Neuronal stem cell (in vitro differentiated cells): ENCODE measurements at regions not wholly inside any gene's neighbourhood (a gene's known extent, or its start where the extent isn't known, plus 50 kb on each side); places are given as distances from the start of the nearest gene placed in this dataset.
A peak's percentile ranks its signal among the peaks of the same experiment; 100 is the strongest.

ENCODE experiments used
- DNase-seq: peaks from one replicate; pipeline ENCODE4 v3.0.0-alpha.2; 2013; ENCODE audit warnings: low spot score
- H2AFZ ChIP-seq: one replicate; pipeline ENCODE4 v1.6.1; 2013; ENCODE audit warnings: mild to moderate bottlenecking, low read length, inconsistent platforms
- H2AK5ac ChIP-seq: 2 replicates; pipeline ENCODE4 v1.6.1; 2013; ENCODE audit warnings: low read depth, mild to moderate bottlenecking, inconsistent platforms, low read length, moderate library complexity, mixed read lengths
- H2BK120ac ChIP-seq: 2 replicates; pipeline ENCODE4 v1.6.1; 2013; ENCODE audit warnings: low read depth, mild to moderate bottlenecking, inconsistent platforms, low read length, moderate library complexity, mixed read lengths
- H2BK12ac ChIP-seq: one replicate; pipeline ENCODE4 v1.6.1; 2013; ENCODE audit warnings: low read length, inconsistent platforms
- H2BK15ac ChIP-seq: 2 replicates; pipeline ENCODE4 v1.6.1; 2013; ENCODE audit warnings: mild to moderate bottlenecking, low read length, inconsistent platforms, mixed read lengths
- H2BK5ac ChIP-seq: one replicate; pipeline ENCODE4 v1.6.1; 2013; ENCODE audit warnings: inconsistent platforms, mild to moderate bottlenecking, low read length, moderate library complexity
- H3K14ac ChIP-seq: one replicate; pipeline ENCODE4 v1.6.1; 2013; ENCODE audit warnings: low read length, inconsistent platforms
- H3K18ac ChIP-seq: 2 replicates; pipeline ENCODE4 v1.6.1; 2013; ENCODE audit warnings: low read length, inconsistent platforms
- H3K23ac ChIP-seq: 2 replicates; pipeline ENCODE4 v1.6.1; 2013; ENCODE audit warnings: low read depth, mild to moderate bottlenecking, mixed read lengths, low read length, inconsistent platforms; ENCODE audit not compliant: poor library complexity
- H3K27ac ChIP-seq: replicated peaks from 3 replicates; pipeline ENCODE4 v1.5.1; 2013; ENCODE audit warnings: low read length, inconsistent platforms
- H3K27me3 ChIP-seq, 3 experiments: 2 replicates each; pipeline ENCODE4 v1.6.1; 2013; ENCODE audit warnings: low read length in 3 of 3, mild to moderate bottlenecking in 2 of 3, inconsistent platforms in 1 of 3, low read depth in 1 of 3, mixed read lengths in 1 of 3, moderate library complexity in 1 of 3; ENCODE audit not compliant: control insufficient read depth in 3 of 3, insufficient read depth in 3 of 3
- H3K36me3 ChIP-seq, 2 donors: replicated peaks in 1 of 2; 2 replicates each; pipeline ENCODE4 v1.6.1; 2013; ENCODE audit warnings: low read length in 2 of 2; ENCODE audit not compliant: control insufficient read depth in 2 of 2, insufficient read depth in 2 of 2
- H3K4ac ChIP-seq: 2 replicates; pipeline ENCODE4 v1.6.1; 2013; ENCODE audit warnings: inconsistent platforms, mild to moderate bottlenecking, low read length, moderate library complexity
- H3K4me1 ChIP-seq, 2 donors: 1 replicate in 1 of 2; 2 replicates in 1 of 2; pipeline ENCODE4 v1.6.1; 2013; ENCODE audit warnings: low read length in 2 of 2, low read depth in 1 of 2; ENCODE audit not compliant: control insufficient read depth in 2 of 2, insufficient read depth in 1 of 2
- H3K4me2 ChIP-seq: one replicate; pipeline ENCODE4 v1.6.1; 2013; ENCODE audit warnings: mild to moderate bottlenecking, low read length, inconsistent platforms; ENCODE audit not compliant: insufficient read depth, poor library complexity, severe bottlenecking
- H3K4me3 ChIP-seq, 2 donors: 2 replicates each; pipeline ENCODE4 v1.5.1; 2013; ENCODE audit warnings: low read length in 2 of 2, mild to moderate bottlenecking in 2 of 2, inconsistent platforms in 1 of 2, moderate library complexity in 1 of 2
- H3K79me1 ChIP-seq: one replicate; pipeline ENCODE4 v1.6.1; 2013; ENCODE audit warnings: low read depth, mild to moderate bottlenecking, inconsistent platforms, low read length, moderate library complexity
- H3K9ac ChIP-seq: one replicate; pipeline ENCODE4 v1.6.1; 2013; ENCODE audit warnings: mild to moderate bottlenecking, low read depth, low read length, inconsistent platforms; ENCODE audit not compliant: poor library complexity
- H3K9me3 ChIP-seq, 2 donors: replicated peaks in 1 of 2; 2 replicates each; pipeline versions ENCODE3 to v1.6.1; 2013; ENCODE audit warnings: low read length in 2 of 2, mild to moderate bottlenecking in 2 of 2, inconsistent platforms in 1 of 2, low read depth in 1 of 2, mixed read lengths in 1 of 2, moderate library complexity in 1 of 2; ENCODE audit not compliant: control insufficient read depth in 2 of 2, insufficient read depth in 1 of 2
- H4K8ac ChIP-seq: one replicate; pipeline ENCODE4 v1.6.1; 2013; ENCODE audit warnings: low read depth, mild to moderate bottlenecking, inconsistent platforms, low read length, moderate library complexity
- H4K91ac ChIP-seq: one replicate; pipeline ENCODE4 v1.6.1; 2013; ENCODE audit warnings: low read length, low read depth, mild to moderate bottlenecking, inconsistent platforms; ENCODE audit not compliant: poor library complexity
- WGBS, 2 donors: extraction: QIAGEN DNeasy Blood & Tissue Kit; methylation state at CpG; one replicate each; pipeline ENCODE4 v1.1.7; 2013; ENCODE audit warnings: missing lambda C conversion rate in 2 of 2, mixed read lengths in 1 of 2; ENCODE audit not compliant: insufficient read length in 2 of 2, insufficient replicate concordance in 1 of 2; ENCODE audit errors: extremely low coverage in 2 of 2; 5-methylcytosine and 5-hydroxymethylcytosine counted together

- Histone ChIP-seq H3K4me1 (peaks cover 0 to 15% of the 10 kb centered on the region in 2 donors), H3K14ac (no peak overlapping the region), H2BK120ac (no peak overlapping the region), H2BK12ac (no peak overlapping the region), H3K4me2 (no peak overlapping the region), H2BK5ac (no peak overlapping the region), H3K18ac (peak overlapping the region; percentile 32), H4K8ac (no peak overlapping the region), H3K23ac (no peak overlapping the region), H3K27ac (no peak overlapping the region), H3K4ac (no peak overlapping the region), H3K9ac (no peak overlapping the region), H3K9me3 (no peaks in the 10 kb centered on the region), H3K27me3 (no peaks in the 10 kb centered on the region), H2AK5ac (no peak overlapping the region), H3K4me3 (no peak overlapping the region), H3K36me3 (no peaks in the 10 kb centered on the region), H2BK15ac (no peak overlapping the region), H4K91ac (no peak overlapping the region), H3K79me1 (no peaks in the 10 kb centered on the region), H2AFZ (no peak overlapping the region)
- DNase-seq: no peak
- no CpG with 5 or more reads among the region's 4 CpGs for WGBS, 2 donors
Measured at GRCh38 chr20:22805219-22805618, 220.8 kb upstream of the FOXA2 start.

GRCh38 chr20:22805996-22806395 is 221.6 kb upstream of the FOXA2 start:
- Histone ChIP-seq H2AK5ac (no peak overlapping the region), H2AFZ (no peak overlapping the region), H3K9ac (no peak overlapping the region), H2BK120ac (no peak overlapping the region), H3K18ac (no peak overlapping the region), H3K23ac (no peak overlapping the region), H3K36me3 (no peaks in the 10 kb centered on the region), H3K27ac (no peak overlapping the region), H3K27me3 (no peaks in the 10 kb centered on the region), H3K14ac (no peak overlapping the region), H3K4ac (no peak overlapping the region), H3K9me3 (no peaks in the 10 kb centered on the region), H3K4me3 (no peak overlapping the region), H3K4me1 (peaks cover 0 to 21% of the 10 kb centered on the region in 2 donors), H3K79me1 (no peaks in the 10 kb centered on the region), H2BK15ac (no peak overlapping the region), H4K91ac (no peak overlapping the region), H2BK12ac (no peak overlapping the region), H3K4me2 (no peak overlapping the region), H2BK5ac (no peak overlapping the region), H4K8ac (no peak overlapping the region)
- WGBS, 2 donors: no CpG with 5 or more reads among the region's 3 CpGs
- DNase-seq: no peak

GRCh38 chr20:22807045-22807444 is 222.7 kb upstream of the FOXA2 start:
- WGBS, 2 donors: no CpG with 5 or more reads among the region's 3 CpGs
- Histone ChIP-seq H2BK120ac (no peak overlapping the region), H4K91ac (no peak overlapping the region), H2BK15ac (no peak overlapping the region), H3K23ac (no peak overlapping the region), H3K4me1 (peaks cover 0 to 22% of the 10 kb centered on the region in 2 donors), H3K9ac (no peak overlapping the region), H3K9me3 (no peaks in the 10 kb centered on the region), H2BK12ac (no peak overlapping the region), H2AK5ac (no peak overlapping the region), H2AFZ (no peak overlapping the region), H3K18ac (no peak overlapping the region), H4K8ac (no peak overlapping the region), H3K27ac (no peak overlapping the region), H3K27me3 (no peaks in the 10 kb centered on the region), H3K14ac (no peak overlapping the region), H3K4me3 (no peak overlapping the region), H3K4me2 (no peak overlapping the region), H2BK5ac (no peak overlapping the region), H3K36me3 (no peaks in the 10 kb centered on the region), H3K79me1 (no peaks in the 10 kb centered on the region), H3K4ac (no peak overlapping the region)
- DNase-seq: no peak

- no peak overlapping the region for H3K27ac ChIP-seq
- H3K79me1 ChIP-seq: no peaks in the 10 kb centered on the region
- no peak overlapping the region for H3K4me3 ChIP-seq
- no peaks in the 10 kb centered on the region for H3K36me3 ChIP-seq
- no peak overlapping the region for H4K8ac ChIP-seq
- WGBS, 2 donors: no CpG with 5 or more reads among the region's 6 CpGs
- no peaks in the 10 kb centered on the region for H3K27me3 ChIP-seq
- no peak overlapping the region for H2BK5ac ChIP-seq
- no peak overlapping the region for H2AK5ac ChIP-seq
- H3K9ac ChIP-seq: no peak overlapping the region
- no peak overlapping the region for H4K91ac ChIP-seq
- no peak overlapping the region for H3K14ac ChIP-seq
- no peak overlapping the region for H3K18ac ChIP-seq
- no peak overlapping the region for H2BK12ac ChIP-seq
- no peak overlapping the region for H2BK15ac ChIP-seq
- H3K23ac ChIP-seq: no peak overlapping the region
- no peak overlapping the region for H3K4me2 ChIP-seq
- no peak overlapping the region for H2AFZ ChIP-seq
- no peak overlapping the region for H2BK120ac ChIP-seq
- peaks cover 0 to 18% of the 10 kb centered on the region in 2 donors for H3K4me1 ChIP-seq
- no peak for DNase-seq
- no peak overlapping the region for H3K4ac ChIP-seq
- H3K9me3 ChIP-seq: no peaks in the 10 kb centered on the region
Measured at GRCh38 chr20:22807646-22808244, 223.4 kb upstream of the FOXA2 start.
